ENCODE measurements at regions not wholly inside any gene's neighbourhood (a gene's known extent, or its start where the extent isn't known, plus 50 kb on each side); places are given as distances from the start of the nearest gene placed in this dataset.

GRCh38 chr9:29062446-29062845 is 1489.2 kb upstream of the C9orf72 start:
- Histone ChIP-seq H3K36me3 (ENCODE audit: control insufficient read depth, insufficient read depth, low read length) (no peaks in the 10 kb centered on the region), H4K20me1 (replicated peaks; ENCODE audit: control insufficient read depth, insufficient read depth, low read length) (no peaks in the 10 kb centered on the region), H3K27ac (ENCODE audit: extremely low read depth, low read depth, low read length) (no peak overlapping the region), H2AFZ (ENCODE audit: low read depth, low read length) (no peak overlapping the region), H3K9ac (ENCODE audit: insufficient read depth in 1 of 2, low read depth in 2 of 2, low read length in 2 of 2) (no peak overlapping the region), H3K4me2 (ENCODE audit: insufficient read depth, low read length) (no peak overlapping the region), H3K9me1 (ENCODE audit: control insufficient read depth, insufficient read depth, low read length) (no peaks in the 10 kb centered on the region), H3K79me2 (ENCODE audit: control insufficient read depth, insufficient read depth, low read length) (no peaks in the 10 kb centered on the region), H3K27me3 (ENCODE audit: control insufficient read depth in 2 of 2, insufficient read depth in 2 of 2, low read length in 2 of 2) (no peaks in the 10 kb centered on the region), H3K9me3 (replicated peaks; ENCODE audit: control insufficient read depth, insufficient read depth, low read depth, low read length) (no peaks in the 10 kb centered on the region), H3K4me1 (replicated peaks in 1 of 2; ENCODE audit: control insufficient read depth in 2 of 2, insufficient read depth in 2 of 2, low read length in 2 of 2) (no peaks in the 10 kb centered on the region), H3K4me3 (no peak overlapping the region)
- DNase-seq (ENCODE audit: extremely low read depth in 1 of 4, low spot score in 3 of 4) (no peak), ATAC-seq (no peak), FAIRE-seq (no peak)
- no TSS peak for BruUV-seq (replicated peaks)
- TF ChIP-seq MTA3 (IDR thresholded peaks at IDR 0.05; ENCODE audit: borderline replicate concordance), result no peak
- no peak for TF ChIP-seq ZNF212 (CRISPR knock-in tag; IDR thresholded peaks at IDR 0.05)
- no peak for TF ChIP-seq SAP30 (IDR thresholded peaks at IDR 0.05; ENCODE audit: borderline replicate concordance, insufficient read depth, low read depth, low read length, poor library complexity, severe bottlenecking)
- POLR2A ChIA-PET, result no interaction called here
- intact Hi-C loops (cut with micrococcal nuclease), result no loop called here
- no CpG with 5 or more reads among the region's 1 CpG for WGBS (ENCODE audit: insufficient coverage, low coverage, missing lambda C conversion rate)
- CTCF ChIA-PET (ENCODE audit: low intra/inter-chr PET ratio), result no interaction called here
- in situ Hi-C loops (cut with MboI), result no loop called here

- no TSS peak for BruUV-seq (replicated peaks)
These were observed 1489.8 kb upstream of the C9orf72 start for GRCh38 chr9:29063031-29063430.

More at GRCh38 chr9:29063031-29063430, 1489.8 kb upstream of the C9orf72 start:
- Histone ChIP-seq H3K36me3 (ENCODE audit: control insufficient read depth, insufficient read depth, low read length) (no peaks in the 10 kb centered on the region), H3K79me2 (ENCODE audit: control insufficient read depth, insufficient read depth, low read length) (no peaks in the 10 kb centered on the region), H3K9me3 (replicated peaks; ENCODE audit: control insufficient read depth, insufficient read depth, low read depth, low read length) (no peaks in the 10 kb centered on the region), H3K4me3 (no peak overlapping the region), H3K27ac (ENCODE audit: extremely low read depth, low read depth, low read length) (no peak overlapping the region), H3K9me1 (ENCODE audit: control insufficient read depth, insufficient read depth, low read length) (no peaks in the 10 kb centered on the region), H3K4me1 (replicated peaks in 1 of 2; ENCODE audit: control insufficient read depth in 2 of 2, insufficient read depth in 2 of 2, low read length in 2 of 2) (no peaks in the 10 kb centered on the region), H2AFZ (ENCODE audit: low read depth, low read length) (no peak overlapping the region), H3K4me2 (ENCODE audit: insufficient read depth, low read length) (no peak overlapping the region), H3K9ac (ENCODE audit: insufficient read depth in 1 of 2, low read depth in 2 of 2, low read length in 2 of 2) (no peak overlapping the region), H3K27me3 (ENCODE audit: control insufficient read depth in 2 of 2, insufficient read depth in 2 of 2, low read length in 2 of 2) (no peaks in the 10 kb centered on the region), H4K20me1 (replicated peaks; ENCODE audit: control insufficient read depth, insufficient read depth, low read length) (no peaks in the 10 kb centered on the region)
- intact Hi-C loops (cut with micrococcal nuclease), result no loop called here
- FAIRE-seq, result no peak
- in situ Hi-C loops (cut with MboI), result no loop called here
- DNase-seq (ENCODE audit: extremely low read depth in 1 of 4, low spot score in 3 of 4), result no peak
- POLR2A ChIA-PET, result no interaction called here
- WGBS (ENCODE audit: insufficient coverage, low coverage, missing lambda C conversion rate), result no CpG with 5 or more reads among the region's 1 CpG
- TF ChIP-seq, protein P1, sequence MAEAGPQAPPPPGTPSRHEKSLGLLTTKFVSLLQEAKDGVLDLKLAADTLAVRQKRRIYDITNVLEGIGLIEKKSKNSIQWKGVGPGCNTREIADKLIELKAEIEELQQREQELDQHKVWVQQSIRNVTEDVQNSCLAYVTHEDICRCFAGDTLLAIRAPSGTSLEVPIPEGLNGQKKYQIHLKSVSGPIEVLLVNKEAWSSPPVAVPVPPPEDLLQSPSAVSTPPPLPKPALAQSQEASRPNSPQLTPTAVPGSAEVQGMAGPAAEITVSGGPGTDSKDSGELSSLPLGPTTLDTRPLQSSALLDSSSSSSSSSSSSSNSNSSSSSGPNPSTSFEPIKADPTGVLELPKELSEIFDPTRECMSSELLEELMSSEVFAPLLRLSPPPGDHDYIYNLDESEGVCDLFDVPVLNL (CRISPR knock-in tag; IDR thresholded peaks at IDR 0.05; ENCODE audit: low read depth), result no peak
- no peak for TF ChIP-seq ZBTB2 (IDR thresholded peaks at IDR 0.05)
- TF ChIP-seq ZNF232 (CRISPR knock-in tag; IDR thresholded peaks at IDR 0.05), result no peak
- TF ChIP-seq GTF2E2 (tag; IDR thresholded peaks at IDR 0.05), result no peak
- TF ChIP-seq IRF2 (CRISPR knock-in tag; IDR thresholded peaks at IDR 0.05), result no peak
- no peak for TF ChIP-seq TCF3 (CRISPR knock-in tag; IDR thresholded peaks at IDR 0.05)
- TF ChIP-seq RAD51 (IDR thresholded peaks at IDR 0.05; ENCODE audit: borderline replicate concordance, low read depth), result no peak
- no peak for TF ChIP-seq IFI16 (CRISPR knock-in tag; IDR thresholded peaks at IDR 0.05)
- TF ChIP-seq RBM22 (IDR thresholded peaks at IDR 0.05; ENCODE audit: low read depth, low read length, poor library complexity, severe bottlenecking), result no peak
- no peak for TF ChIP-seq NUFIP1 (IDR thresholded peaks at IDR 0.05; ENCODE audit: partially characterized antibody)
- CTCF ChIA-PET (ENCODE audit: low intra/inter-chr PET ratio), result no interaction called here
- no peak for ATAC-seq

Measured in K562 (cell line).